Fibroblast of the aortic adventitia (primary cell): ENCODE measurements at regions not wholly inside any gene's neighbourhood (a gene's known extent, or its start where the extent isn't known, plus 50 kb on each side); places are given as distances from the start of the nearest gene placed in this dataset.

Source experiments
- DNase-seq: peaks from one replicate; pipeline ENCODE4 v3.0.0-alpha.2; 2010; ENCODE audit warnings: low read depth
- H3K4me3 ChIP-seq: 2 replicates; pipeline ENCODE4 v1.5.1; 2011; ENCODE audit warnings: low read depth, mild to moderate bottlenecking, control low read depth, low read length, moderate library complexity
- TF ChIP-seq, protein P1 (sequence below): IDR thresholded peaks from 2 replicates; pipeline ENCODE4 v1.5.1; 2011; ENCODE audit warnings: mild to moderate bottlenecking, low read length, control low read depth, inconsistent platforms; ENCODE audit not compliant: insufficient read depth

DNA sequence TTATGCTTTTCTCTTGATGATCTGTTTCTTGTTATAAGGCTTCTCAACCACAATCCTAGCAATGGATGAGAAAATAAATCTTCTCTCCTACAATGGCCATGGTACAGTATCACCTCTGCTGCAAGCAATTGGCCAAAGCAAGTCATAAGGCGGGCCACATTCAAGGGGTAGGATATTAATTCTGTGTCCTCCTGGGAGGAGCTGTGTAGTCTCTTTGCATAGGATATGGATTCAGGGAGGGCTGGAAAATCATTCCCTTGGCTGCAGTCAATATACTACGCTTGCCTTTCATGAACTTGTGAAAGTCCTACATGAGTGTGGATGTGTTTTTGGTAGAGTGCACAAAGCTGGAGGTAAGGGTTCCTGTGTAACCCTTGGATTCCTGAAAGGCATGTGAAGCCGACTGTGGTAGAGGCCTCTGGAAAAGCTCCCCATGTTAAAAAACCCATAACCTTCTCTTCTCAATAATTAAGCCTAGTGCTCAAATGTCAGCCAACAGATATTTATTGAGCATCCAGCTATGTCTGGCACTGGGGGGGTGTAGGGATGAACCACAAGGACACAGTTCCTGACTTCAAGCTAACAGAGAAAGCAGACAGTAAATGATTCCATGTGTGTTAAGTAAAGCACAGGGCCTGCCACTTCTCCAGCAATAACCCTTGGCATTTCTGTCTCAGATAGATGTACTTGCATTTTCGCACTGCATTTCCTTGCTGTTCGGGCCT, 147.6 kb upstream of the HS3ST3A1 start:
- no peak overlapping the region for H3K4me3 ChIP-seq
- no peak for DNase-seq
- TF ChIP-seq, protein P1, sequence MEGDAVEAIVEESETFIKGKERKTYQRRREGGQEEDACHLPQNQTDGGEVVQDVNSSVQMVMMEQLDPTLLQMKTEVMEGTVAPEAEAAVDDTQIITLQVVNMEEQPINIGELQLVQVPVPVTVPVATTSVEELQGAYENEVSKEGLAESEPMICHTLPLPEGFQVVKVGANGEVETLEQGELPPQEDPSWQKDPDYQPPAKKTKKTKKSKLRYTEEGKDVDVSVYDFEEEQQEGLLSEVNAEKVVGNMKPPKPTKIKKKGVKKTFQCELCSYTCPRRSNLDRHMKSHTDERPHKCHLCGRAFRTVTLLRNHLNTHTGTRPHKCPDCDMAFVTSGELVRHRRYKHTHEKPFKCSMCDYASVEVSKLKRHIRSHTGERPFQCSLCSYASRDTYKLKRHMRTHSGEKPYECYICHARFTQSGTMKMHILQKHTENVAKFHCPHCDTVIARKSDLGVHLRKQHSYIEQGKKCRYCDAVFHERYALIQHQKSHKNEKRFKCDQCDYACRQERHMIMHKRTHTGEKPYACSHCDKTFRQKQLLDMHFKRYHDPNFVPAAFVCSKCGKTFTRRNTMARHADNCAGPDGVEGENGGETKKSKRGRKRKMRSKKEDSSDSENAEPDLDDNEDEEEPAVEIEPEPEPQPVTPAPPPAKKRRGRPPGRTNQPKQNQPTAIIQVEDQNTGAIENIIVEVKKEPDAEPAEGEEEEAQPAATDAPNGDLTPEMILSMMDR = no peak

DNA sequence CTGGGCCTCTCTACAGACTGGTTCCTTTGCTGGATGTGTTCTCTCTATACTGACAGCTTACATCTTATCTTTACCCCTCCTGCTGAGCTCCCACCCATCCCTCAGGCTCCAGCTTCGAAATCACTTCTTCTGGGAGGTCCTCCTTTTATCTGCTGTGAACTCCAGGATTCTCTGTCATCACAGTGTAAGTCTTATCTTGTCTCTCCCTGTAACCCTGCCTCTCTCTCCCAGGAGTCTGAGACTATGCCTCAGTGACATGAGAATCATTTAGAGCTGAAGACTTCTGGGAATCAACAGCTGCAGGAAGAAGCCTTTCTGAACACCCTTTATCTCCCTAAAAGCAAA, 148.1 kb upstream of the HS3ST3A1 start:
- TF ChIP-seq, protein P1 = no peak
- DNase-seq = no peak
- no peak overlapping the region for H3K4me3 ChIP-seq

DNA sequence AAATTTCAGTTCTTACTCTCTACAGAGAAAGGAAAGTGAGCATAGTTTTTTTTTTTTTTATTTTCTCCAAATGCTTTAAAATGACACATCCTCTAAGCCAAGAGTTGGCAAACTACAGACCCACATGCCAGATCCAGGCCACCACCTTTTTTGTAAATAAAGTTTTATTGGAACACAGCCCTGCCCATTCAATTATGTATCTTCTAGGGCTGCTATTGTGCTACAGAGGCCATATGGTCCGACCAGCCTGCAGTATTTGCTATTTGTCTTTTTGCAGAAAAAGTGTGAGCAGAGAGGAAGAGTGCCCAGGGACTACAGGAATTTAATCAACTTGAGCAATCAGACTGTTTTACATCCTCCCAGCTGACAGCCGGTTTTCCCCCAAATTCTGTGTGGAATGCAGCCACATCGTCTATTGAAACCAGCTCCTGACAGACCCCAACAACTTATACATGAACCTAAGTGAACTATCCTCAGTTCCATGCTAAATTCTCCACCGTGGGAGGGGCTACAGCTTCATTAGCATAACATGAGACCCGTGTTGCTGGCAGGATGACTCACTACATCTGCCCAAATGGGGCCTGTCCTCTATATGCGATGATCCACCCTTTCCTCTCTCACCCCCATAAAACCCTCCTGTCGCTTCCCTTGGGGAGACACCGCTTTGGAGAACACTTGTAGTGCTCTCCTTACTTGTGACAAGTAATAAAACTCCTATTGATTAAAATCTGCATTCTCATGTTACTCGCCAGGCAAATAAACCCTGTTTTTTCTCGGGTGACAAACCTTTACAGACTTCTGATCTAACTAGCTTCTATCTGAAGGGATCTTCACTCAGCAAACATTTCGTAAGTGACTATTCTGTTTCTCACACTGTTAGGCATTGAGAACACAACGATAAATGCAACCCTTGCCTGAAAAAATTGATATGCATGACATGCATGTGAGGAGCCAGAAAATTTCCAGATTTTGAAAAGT, 149.4 kb upstream of the HS3ST3A1 start:
- no peak overlapping the region for H3K4me3 ChIP-seq
- TF ChIP-seq, protein P1 = no peak
- no peak for DNase-seq

DNA sequence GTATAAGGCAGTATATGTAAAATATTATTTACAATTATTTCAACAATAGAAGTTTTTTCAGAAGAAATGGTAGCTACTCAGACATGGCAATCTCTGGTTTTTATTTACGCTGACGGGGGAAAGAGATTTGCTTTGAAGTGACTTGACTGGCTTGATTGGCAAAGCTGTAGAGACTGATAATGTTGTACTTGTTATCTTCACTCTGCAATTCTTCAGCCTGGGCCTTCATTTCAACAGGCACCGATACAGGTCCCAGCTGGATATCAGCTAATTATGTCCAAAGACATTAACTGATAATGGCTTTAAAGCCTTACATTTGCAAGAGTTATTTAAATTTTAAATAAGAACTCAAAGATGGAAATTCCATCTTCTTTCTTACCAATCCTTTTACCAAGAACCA, 151.4 kb upstream of the HS3ST3A1 start:
- TF ChIP-seq, protein P1 = no peak
- no peak overlapping the region for H3K4me3 ChIP-seq
- no peak for DNase-seq

DNA sequence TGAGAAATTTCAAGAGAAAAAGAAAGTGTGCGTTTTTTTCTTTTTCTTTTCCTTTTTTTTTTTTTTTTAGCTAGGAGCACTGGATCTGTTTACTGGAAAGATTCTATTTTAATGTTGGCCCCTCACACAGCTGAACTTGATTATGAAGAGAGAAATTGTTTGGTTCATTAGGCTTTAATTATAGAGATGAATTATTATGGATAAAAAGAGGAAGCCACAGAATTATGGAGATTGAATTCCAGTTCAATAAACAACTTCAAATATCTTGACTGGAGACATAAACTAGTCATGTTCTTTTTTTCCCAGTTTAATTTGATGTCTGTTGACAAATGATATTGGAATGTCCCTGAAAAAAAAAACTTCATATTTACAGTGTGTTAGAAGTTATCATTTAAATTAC, 152.0 kb upstream of the HS3ST3A1 start:
- TF ChIP-seq, protein P1 = no peak
- H3K4me3 ChIP-seq = no peak overlapping the region
- DNase-seq = no peak

DNA sequence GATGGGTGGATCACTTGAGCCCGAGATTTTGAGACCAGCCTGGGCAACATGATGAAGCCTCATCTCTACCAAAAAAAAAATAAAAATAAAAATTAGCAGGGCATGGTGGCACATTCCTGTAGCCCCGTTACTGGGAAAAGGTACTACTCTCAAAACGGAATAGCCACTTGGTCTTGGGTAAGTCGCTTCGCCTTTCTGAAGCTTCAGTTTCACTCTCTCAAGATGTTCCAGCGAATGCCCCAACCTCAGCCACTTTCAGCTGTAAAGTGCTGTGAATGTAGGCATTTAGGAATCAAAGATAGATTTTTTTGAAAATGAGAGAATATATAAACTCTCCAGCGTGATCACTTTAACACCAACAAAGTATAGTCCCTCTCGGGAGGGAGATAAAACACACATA, 154.1 kb upstream of the HS3ST3A1 start:
- H3K4me3 ChIP-seq = no peak overlapping the region
- no peak for DNase-seq
- TF ChIP-seq, protein P1 = no peak
